Astrocyte of the spinal cord (primary cell): ENCODE measurements at regions not wholly inside any gene's neighbourhood (a gene's known extent, or its start where the extent isn't known, plus 50 kb on each side); places are given as distances from the start of the nearest gene placed in this dataset.

ENCODE experiments used
- DNase-seq: peaks from one replicate; pipeline ENCODE4 v3.0.0; 2011; ENCODE audit warnings: low read depth, low spot score
- H3K4me3 ChIP-seq: 2 replicates; pipeline ENCODE4 v1.5.1; 2011; ENCODE audit warnings: low read depth, mild to moderate bottlenecking, low read length, moderate library complexity
- in situ Hi-C: cut with HindIII; loops from 2 replicates; pipeline ENCODE4 v1.10.0; 2017; ENCODE audit warnings: low sequenced_read_pairs
- TF ChIP-seq, protein P1 (sequence below): IDR thresholded peaks from 2 replicates; pipeline ENCODE4 v1.5.1; 2012; ENCODE audit warnings: low read depth, mild to moderate bottlenecking, low read length, inconsistent platforms

DNA sequence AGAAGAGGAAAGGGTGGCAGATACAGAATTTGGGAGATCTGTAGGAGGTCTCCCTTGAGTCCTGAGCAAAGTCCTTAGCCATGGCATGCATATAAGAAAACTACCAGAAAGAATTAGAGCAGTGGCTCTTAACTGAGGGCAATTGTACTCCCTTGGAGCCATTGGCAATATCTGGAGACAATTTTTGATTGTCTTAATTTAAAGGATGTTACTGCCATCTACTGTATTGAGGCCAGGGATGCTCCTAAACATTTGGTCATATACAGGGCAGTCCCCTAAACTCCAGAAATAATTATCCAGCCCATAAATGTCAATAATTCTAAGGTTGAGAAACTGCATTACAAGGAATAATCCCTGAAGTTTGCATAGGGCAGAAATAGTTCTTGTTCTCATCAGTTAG is 136.4 kb upstream of the ODAD2 start:
- H3K4me3 ChIP-seq: no peak overlapping the region
- in situ Hi-C loops: no loop called here
- TF ChIP-seq, protein P1, sequence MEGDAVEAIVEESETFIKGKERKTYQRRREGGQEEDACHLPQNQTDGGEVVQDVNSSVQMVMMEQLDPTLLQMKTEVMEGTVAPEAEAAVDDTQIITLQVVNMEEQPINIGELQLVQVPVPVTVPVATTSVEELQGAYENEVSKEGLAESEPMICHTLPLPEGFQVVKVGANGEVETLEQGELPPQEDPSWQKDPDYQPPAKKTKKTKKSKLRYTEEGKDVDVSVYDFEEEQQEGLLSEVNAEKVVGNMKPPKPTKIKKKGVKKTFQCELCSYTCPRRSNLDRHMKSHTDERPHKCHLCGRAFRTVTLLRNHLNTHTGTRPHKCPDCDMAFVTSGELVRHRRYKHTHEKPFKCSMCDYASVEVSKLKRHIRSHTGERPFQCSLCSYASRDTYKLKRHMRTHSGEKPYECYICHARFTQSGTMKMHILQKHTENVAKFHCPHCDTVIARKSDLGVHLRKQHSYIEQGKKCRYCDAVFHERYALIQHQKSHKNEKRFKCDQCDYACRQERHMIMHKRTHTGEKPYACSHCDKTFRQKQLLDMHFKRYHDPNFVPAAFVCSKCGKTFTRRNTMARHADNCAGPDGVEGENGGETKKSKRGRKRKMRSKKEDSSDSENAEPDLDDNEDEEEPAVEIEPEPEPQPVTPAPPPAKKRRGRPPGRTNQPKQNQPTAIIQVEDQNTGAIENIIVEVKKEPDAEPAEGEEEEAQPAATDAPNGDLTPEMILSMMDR: peak; percentile 21
- no peak for DNase-seq

DNA sequence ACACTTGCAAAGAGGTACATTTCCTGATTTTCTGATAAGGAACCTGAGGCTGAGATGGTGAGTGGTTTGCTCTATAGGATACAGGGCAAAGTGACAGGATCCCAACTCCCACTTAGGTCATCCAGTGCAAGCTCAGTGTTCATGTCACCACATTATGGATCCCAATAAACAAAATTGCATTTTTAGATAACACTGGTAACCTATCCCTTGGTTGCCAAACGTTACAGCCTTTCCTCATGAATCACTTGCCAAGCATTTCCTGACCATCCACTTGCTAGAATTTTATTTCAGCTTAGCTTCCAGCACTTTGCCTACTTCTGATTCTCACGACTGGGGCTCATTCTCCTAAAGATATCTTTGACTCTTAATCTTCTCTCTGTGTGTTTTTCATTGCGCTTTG is 131.4 kb upstream of the ODAD2 start:
- in situ Hi-C loops: no loop called here
- peak; percentile 63 for DNase-seq

DNA sequence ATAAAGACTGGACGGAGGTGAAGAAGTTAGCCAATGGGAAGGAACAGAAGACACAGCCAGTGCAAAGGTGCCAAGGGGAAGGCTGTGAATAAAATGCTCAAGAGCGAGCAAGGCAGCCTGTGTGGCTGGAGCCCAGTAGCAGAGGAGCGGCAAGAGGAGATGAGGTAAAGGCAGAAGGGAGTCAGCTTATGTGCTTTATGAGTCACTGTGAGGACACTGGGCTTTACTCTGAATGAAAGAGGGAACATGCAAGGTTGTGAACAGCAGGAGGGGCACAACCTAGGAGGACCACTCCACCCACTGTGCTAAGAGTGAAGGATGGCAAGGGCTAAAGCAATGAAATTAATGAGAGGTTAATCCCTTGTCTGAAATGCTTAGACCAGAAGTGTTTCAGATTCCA is 129.0 kb upstream of the ODAD2 start:
- DNase-seq: peak; percentile 32
- in situ Hi-C loops: no loop called here
- TF ChIP-seq, protein P1: no peak
- H3K4me3 ChIP-seq: no peak overlapping the region

More for the DNA sequence above, 131.4 kb upstream of the ODAD2 start:
- no peak overlapping the region for H3K4me3 ChIP-seq
- TF ChIP-seq, protein P1: no peak

DNA sequence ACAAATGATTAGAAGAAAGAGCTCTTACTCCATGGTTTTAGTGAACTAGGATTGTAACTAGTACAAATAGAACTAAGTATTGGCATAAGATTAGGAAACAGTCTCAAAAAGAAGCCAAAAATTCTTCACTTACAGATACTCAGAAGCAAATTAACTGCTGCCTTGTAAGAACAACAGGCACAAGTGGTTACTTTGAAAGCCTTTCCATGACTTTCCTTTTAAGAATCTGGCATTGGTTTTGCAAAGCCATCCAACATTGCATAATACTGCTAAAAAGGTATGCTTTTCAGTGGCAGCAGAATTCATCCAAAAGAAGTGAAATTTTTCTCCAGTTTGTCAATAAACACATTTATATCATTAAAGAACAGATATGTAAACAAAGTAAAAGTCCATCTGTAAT is 126.8 kb upstream of the ODAD2 start:
- H3K4me3 ChIP-seq: no peak overlapping the region
- TF ChIP-seq, protein P1: no peak
- peak; percentile 80 for DNase-seq
- in situ Hi-C loops: no loop called here

DNA sequence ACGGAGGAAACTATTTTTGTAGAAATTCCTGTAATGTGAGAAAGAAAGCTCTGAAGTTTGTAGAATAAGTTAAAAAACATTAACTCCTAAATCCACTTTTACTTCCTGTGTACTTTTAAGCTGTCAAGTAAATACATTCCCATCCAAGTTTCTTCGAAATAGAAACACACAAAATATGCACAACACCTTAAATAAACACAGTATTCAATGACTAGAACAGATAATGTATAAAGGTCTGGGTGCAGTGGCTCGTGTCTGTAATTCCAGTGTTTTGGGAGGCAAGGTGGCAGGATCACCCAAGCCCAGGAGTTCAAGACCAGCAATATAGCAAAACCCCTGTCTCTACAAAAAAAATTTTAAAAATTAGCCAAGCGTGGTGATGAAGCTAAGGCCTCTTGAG is 121.9 kb upstream of the ODAD2 start:
- in situ Hi-C loops: no loop called here
- DNase-seq: no peak
- H3K4me3 ChIP-seq: no peak overlapping the region
- TF ChIP-seq, protein P1: no peak

DNA sequence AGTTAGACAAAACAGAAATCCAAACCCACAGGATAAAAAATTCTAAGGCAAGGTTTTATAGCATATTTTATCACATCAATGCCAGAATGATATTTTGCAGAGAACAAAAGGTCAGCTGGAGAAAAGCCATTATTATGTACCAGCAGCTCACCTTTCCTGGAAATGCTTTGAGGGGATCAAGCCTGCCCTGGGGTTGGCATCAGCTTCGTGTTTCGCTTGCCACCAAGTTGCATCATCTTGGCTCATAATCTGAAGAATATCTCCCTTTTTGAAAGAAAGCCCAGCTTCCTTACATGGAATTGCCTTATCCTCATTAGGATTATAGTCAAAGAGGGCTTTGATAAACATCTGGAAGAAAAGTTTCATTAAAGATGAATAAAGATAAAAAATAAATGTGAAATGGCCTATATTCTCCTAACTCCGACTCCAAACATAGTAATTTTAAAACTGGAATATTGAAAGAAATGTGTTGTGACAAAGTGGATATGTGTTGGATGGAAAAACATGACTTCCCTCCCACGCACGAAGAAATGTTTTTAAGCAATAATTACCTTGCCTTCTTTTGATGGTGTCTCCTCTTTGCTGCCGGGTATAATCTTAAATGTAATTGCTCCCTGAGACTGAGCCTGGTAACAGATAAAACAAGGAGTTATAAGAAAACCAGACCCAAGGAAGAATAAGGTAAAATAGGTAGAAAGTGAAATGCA is 121.3 kb upstream of the ODAD2 start:
- DNase-seq: peak; percentile 29
- TF ChIP-seq, protein P1: no peak
- in situ Hi-C loops: no loop called here
- H3K4me3 ChIP-seq: no peak overlapping the region
